GM21528 (cell line): ENCODE measurements at regions not wholly inside any gene's neighbourhood (a gene's known extent, or its start where the extent isn't known, plus 50 kb on each side); places are given as distances from the start of the nearest gene placed in this dataset.
"Not testable (repeated sequence)": the region's sequence is repeated elsewhere in the genome, so short reads cannot be mapped to it uniquely, and the experiment has no call there.

Experiments used
- ATAC-seq: cut with Tn5 transposase; IDR thresholded peaks from one replicate; pipeline ENCODE4 v1.9.1; 2021; ENCODE audit warnings: mild to moderate bottlenecking, moderate library complexity; ENCODE audit not compliant: unreplicated experiment, low FRiP score

DNA sequence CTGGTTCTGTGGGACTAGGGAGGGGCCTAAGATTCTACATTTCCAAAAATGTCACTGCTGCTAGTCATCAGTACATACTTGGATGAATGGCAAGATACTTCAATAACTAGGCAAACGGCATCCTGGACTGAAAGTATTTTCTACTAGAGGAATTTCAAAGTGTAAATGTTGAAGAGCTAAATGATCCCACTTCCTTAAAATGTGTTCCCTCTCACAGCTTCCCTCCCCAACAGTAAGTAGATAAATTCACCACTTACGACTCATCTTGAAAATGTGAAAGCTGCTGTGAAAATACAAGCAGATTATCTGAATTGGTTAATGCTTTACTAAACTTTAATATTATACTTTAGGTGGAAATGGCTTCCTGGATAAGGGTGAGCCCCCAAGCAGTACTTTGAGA lies 1571.5 kb upstream of the WWC1 start:
- ATAC-seq: no peak

DNA sequence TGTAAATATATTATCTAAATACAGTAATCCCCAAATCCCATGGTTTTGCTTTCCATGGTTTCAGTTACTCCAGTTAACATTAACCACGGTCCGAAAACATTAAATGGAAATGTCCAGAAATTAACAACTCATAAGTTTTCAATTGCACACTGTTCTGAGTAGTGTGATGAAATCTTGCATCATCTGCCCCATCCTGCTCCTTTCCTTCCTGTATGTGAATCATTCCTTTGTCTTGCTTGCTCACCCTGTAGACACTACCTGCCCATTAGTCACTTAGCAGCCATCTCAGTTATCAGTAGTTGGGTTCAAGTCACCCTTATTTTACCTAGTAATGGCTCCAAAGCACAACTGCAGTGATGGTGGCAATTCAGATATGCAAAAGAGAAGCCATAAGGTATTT lies 1568.5 kb upstream of the WWC1 start:
- no peak for ATAC-seq

DNA sequence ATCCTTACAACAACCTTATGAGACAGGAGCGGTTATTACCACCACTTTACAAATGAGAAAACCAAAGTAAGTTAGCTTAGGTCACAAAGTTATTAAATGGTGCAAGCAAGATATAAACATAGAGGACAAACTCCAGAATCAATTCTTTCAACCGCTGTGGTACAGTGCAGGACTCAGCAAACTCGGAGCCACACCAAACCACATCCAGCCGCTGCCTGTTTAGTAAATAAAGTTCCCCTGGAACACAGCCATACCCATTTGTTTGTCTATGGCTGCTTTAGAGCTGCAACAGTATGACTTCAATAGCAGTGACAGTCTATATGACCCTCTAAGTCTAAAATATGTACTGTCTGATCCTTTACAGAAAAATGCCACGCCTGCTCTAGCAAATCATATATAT lies 1567.2 kb upstream of the WWC1 start:
- no peak for ATAC-seq

DNA sequence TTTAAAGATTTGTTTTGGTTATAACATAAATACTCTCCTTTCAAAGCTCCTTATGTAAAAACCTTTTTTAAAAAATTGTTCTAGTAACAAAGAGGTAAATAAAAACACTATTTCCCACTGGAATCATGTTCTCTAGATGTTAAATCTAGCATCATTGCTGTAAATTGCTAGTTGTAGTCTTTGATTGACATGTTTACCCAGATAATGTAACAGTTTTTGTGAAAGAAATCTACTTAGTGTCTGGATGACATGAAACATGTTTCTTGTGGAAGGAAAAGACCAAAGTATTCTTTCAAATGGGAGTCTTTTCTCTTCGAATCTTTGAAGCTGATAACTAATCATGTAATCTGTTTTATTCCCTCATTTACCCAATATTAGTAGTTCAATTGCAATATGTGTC lies 1565.9 kb upstream of the WWC1 start:
- no peak for ATAC-seq

DNA sequence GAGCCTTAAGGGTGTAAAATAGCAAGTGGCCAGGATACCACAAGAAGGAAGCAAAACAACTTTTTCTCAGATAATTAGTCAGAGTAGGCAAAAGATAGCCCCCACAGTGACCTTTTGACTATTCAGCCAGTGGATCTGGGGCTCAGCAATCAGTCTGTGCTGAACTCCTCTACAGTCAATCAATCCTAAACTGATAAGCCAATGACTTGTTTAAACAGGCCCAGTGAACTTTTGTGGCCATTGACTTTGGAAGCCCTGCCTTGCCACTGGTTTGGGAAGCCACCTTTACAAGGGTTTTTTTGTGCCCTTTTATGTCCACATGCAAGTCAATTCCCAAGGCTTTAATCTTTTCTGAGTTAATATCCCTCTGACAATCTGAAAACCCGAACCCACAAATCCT lies 1565.0 kb upstream of the WWC1 start:
- no peak for ATAC-seq

DNA sequence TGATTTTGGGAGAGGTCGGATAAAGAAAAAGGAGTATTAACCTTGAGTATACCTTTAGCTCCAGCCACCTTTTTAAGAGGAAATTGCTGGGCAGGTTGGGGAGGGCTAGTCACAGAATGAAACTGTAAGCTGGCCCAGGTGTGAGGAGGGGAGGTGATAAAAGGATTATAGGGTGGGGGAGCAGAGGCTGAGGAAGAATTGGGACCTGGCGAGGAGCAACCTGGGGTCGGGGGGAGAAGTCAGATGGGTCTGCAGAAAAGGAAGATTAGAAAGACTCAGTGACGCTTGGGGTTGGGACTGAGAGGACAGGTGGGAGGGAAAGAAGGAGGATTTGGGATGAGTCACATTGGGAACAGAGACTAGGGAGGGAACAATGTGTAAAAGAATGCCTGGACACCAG lies 1548.5 kb upstream of the WWC1 start:
- ATAC-seq: not testable (repeated sequence)

DNA sequence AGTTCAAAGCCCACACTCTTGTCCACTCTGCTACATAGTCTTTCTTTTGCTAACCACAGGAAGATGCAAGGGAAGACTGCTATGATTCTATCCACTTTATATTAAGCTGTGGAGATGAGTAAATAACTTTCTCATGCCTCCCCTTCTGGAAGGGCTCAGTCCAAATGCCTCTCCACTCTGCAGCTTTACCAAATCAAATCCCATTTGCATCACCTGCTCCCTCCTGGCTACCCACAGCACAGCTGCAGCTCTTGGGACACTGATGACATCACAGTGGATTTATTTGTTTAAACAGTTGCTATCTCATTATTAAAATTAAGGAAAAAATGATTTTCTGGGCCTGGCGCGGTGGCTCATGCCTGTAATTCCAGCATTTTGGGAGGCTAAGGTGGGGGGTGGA lies 1544.9 kb upstream of the WWC1 start:
- no peak for ATAC-seq

DNA sequence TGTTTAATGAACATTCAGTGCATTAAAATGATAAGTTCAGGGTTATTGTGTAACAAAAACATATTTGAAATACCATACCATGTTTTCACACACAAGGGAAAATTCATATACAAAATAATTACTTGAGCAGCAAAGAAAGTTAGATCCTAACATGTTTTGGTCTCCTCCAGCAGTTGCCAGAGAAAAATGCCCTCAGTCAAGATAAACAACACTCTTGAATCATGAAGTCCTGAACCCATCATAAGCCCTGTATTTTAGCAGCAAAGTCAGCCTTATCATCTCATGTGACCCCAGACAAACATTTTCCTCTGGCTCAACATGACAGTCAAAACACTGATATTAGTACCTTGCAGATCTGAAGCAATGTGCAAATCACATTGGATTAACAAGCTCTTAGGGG lies 1541.1 kb upstream of the WWC1 start:
- ATAC-seq: no peak

DNA sequence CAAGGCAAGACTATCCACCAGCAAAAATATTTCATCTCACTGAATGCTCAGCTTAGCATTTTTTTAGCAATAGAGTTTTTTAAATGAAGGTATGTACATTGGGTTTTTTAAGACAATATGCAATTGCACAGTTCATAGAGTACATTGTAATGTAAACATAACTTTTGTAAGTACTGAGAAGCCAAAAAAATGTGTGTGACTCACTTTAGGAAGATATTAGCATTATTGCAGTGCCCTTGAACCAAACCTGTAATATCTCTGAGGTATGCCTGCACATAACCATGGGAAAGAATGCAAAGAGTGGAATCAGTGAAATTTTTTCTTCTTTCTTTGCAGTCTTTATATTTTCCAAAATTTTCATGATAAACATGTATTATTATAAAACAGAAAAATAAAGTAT lies 1533.3 kb upstream of the WWC1 start:
- ATAC-seq: no peak

DNA sequence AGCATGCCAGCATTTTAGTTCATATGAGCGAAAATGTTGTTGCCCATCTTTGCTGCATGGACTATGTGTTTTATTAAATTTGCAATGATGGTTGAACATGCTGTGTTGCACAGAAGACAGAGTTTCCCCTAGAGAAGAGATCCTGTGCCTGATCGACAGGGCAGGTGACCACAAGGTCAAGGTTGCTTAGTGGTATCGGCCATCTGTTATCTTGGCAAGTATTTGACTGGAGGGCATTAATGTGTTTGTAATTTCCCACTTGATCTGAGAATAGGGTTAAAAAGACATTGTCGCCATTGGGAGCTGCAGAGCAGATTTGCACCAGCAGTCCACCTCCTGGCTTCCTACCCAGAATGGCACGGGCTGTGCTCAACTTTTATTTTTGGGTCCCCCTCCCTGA lies 1523.6 kb upstream of the WWC1 start:
- ATAC-seq: no peak

DNA sequence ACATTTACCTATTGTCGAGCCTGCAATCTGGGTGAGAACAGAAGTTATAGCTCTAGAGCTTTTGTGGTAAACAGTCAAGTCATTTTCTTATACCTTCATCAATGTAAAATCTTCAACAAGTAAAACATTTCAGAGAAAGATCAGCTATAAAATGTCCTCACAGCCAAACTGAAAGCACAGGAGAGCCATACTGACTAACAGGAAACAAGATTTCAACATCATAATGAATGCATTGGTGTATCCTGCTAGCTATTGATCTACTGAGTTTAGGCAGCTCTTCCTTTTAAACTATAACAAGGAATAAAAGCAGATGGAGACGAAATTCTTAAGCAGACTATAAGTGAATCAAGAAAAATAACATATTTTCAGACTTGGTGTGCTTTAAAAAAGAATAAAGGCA lies 1522.9 kb upstream of the WWC1 start:
- no peak for ATAC-seq

DNA sequence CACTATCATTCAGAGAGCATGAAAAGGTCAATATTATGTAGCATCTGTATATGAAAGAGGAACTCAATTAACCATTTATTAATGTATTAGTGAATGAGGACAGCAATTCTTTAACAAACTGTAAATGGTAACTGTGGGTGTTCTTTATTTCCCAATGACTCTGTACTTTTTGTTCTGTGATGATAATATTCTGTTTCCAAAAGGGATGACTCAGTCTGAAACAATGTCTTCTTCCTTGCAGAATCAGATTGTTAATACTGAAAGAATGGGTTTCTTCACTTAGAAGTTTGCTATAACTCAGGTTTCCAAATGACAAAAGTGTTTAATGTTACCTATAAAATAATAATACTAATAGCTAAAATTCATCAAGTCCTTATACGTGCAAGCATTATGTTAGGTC lies 1518.7 kb upstream of the WWC1 start:
- no peak for ATAC-seq

DNA sequence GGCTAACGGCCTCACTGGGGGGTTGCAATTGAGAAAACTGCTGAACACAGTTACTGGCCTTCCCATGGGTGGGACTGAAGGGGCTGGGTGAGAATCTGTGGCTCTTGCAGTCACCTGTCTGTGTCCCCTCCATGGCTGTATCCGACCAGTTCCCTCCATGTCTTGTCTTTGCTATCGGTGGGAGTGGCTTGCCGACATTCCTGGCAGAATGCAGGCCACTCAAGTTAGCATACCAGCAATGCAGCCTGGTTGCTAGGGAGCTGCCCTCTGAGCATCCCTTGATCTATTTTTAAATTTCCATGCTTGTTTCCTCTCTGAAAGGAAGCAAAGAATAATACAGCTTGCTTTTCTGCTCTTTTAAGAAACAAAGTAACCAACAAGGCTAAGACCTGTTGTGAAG lies 1509.7 kb upstream of the WWC1 start:
- ATAC-seq: no peak

DNA sequence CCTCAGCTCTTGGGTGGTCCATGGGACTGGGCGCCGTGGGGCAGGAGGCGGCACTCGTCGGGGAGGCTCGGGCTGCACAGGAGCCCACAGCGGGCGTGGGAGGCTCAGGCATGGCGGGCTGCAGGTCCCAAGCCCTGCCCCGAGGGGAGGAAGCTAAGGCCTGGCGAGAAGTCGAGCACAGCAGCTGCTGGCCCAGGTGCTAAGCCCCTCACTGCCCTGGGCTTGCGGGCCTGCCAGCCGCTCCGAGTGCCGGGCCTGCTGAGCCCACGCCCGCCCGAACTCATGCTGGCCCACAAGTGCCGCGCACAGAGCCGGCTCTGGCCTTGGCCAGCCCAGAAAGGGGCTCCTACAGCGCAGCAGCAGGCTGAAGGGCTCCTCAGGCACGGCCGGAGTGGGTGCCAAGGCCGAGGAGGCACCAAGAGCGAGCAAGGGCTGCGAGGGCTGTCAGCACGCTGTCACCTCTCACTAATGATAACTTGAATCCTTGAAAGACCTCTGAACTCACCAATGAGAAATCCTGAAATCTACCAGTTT lies 1506.8 kb upstream of the WWC1 start:
- no peak for ATAC-seq

DNA sequence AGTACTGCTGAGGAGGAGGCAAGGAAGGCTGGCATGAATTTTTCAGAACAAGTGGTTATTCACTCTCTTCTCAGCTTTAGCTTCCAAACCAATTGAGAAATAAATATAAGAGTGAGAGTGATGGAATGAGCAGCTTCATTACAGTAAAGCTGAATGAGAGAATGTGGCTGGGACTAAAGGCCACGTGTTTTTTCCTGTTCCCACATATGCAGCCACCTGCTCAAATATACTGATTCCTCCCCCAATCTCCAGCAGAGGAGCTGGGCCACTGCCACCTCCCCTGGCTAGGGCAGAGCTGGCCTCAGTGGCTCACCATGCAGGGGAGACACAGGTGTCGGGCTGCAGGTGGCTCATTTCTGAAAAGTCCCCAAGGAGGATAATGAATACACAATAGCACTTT lies 1505.3 kb upstream of the WWC1 start:
- no peak for ATAC-seq

DNA sequence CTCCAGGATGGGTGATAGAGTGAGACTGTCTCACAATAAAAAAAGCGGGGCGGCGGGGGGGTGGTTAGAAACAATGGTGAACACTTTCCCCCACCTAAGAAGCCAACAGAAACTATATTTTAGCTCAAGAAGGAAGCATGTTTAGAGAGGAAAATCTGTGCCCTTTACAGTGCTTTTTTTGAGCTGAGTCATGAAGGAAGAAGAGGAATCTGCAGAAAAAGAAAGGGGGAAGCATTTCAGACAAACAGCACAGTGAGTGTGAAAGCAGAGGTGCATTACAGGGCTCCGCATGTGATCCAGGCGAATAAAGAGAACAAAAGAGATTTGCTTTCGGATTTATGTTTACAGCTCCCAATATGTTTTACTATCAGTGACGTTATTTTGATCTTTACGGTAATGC lies 1504.6 kb upstream of the WWC1 start:
- ATAC-seq: no peak

DNA sequence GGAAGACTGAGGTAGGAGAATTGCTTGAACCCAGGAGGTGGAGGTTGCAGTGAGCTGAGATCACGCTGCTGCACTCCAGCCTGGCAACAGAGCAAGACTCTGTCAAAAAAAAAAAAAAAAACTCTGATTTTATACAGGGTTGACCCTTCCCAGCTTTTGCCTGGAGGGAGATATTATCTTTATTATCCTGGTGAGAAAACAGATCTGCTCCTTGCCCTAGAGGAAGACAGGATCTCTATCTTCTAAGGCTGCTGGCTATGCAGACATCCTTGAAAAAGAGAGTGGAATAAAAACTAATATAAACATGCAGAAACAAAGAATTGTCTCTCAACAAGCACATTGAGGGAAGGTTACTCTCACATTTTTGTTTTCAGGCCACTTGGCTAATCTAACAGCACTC lies 1503.4 kb upstream of the WWC1 start:
- ATAC-seq: no peak

DNA sequence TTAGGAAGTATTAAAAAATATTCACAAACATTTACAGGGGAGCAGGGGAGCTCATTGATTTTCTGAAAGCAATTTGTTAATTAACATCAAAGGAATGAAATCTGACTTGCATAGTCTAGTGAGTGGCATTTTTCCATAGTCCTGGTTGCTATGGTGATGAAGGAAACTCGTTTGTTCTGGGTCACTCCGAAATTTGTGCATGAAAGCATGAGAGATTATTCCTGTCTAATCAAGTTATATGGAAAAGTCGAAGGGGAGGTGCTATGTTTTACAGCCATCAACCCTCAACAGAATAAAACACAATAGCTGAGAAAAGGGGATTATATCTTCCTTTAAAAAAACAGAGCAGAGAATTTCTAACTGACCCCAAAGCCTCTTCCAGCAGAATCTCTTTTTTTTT lies 1495.7 kb upstream of the WWC1 start:
- no peak for ATAC-seq

DNA sequence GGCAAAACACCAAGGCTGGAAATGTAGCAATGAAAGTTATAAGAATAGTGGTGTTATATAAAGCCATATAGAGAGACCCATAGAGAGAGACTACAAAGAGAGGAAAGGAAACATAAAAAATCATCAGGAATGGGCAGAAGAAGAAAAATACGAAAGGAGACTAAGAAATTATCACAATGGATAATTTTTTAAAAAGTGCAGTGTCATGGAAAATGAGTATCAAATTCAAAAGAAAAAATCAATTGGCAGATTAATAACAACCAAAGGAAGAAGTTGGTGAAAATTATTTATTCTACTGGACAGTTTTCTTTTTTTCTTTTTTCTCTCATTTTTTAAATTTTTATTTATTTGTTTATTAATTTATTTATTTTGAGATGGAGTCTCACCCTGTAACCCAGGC lies 1488.4 kb upstream of the WWC1 start:
- ATAC-seq: no peak

DNA sequence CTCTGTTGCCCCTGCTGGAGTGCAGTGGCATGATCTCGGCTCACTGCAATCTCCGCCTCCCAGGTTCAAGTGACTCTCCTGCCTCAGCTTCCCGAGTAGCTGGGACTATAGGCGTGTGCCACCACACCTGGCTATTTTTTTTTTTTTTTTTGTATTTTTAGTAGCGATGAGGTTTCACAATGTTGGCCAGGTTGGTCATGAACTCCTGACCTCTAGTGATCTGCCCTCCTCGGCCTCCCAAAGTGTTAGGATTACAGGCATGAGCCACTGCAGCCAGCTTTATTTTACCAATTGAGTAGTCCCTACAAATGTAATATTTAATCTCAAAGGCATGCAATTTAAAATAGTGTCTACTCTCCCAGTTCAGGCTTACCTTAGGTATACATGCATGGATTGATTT lies 1487.2 kb upstream of the WWC1 start:
- not testable (repeated sequence) for ATAC-seq

DNA sequence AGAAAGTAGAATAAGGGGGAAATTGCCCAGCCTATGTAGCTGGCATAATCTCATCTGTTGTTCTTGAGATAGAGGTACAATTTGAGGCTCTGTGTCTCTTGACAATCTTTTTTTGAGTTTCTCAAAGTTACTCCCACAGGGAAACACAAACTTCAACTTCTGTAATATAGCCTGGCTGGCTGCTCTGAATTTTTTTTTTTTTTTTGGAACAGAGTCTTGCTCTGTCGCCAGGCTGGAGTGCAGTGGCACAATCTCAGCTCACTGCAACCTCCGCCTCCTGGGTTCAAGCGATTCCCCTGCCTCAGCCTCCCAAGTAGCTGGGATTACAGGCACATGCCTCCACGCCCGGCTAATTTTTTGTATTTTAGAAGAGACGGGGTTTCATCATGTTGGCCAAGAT lies 1486.8 kb upstream of the WWC1 start:
- not testable (repeated sequence) for ATAC-seq

DNA sequence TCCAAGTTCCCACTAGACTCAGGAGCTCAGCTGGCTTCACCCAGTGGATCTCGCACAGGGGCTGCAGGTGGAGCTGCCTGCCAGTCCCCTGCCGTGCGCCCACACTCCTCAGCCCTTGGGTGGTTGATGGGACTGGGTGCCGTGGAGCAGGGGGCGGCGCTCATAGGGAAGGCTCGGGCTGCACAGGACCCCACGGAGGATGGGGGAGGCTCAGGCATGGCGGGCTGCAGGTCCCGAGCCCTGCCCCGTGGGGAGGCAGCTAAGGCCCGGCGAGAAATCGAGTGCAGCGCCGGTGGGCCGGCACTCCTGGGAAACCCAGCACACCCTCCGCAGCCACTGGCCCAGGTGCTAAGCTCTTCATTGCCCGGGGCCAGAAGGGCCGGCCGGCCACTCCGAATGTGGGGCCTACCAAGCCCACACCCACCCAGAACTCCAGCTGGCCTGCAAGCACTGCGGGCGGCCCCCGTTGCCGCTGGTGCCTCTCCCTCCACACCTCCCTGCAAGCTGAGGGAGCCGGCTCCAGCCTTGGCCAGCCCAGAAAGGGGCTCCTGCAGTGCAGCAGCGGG lies 1481.3 kb upstream of the WWC1 start:
- not testable (repeated sequence) for ATAC-seq

DNA sequence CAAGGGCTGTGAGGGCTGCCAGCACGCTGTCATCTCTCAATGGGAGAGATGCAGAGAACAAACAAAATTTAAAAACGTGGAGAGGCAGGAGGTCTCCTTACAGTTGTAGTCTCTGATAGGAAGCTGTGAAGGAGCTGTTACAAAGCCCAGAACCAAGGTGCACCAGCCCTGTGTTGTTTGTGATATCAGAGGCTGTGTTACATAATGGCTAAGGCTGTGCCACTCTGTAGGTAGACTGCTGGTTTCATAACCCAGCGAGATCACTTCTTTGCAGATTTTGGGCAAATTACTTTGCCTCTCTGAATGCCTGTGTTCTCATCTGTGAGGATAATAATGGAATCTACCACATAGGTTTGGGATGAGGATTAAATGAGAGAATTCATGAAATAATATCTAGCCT lies 1480.7 kb upstream of the WWC1 start:
- no peak for ATAC-seq
